PC-9 (cell line): ENCODE measurements at regions not wholly inside any gene's neighbourhood (a gene's known extent, or its start where the extent isn't known, plus 50 kb on each side); places are given as distances from the start of the nearest gene placed in this dataset.

Experiments used
- CTCF ChIP-seq: fragments of 200-600 bp; sonication (generic); conservative IDR thresholded peaks from 2 replicates; pipeline ENCODE4 v1.6.1; 2017; ENCODE audit warnings: mixed run types, antibody characterized with exemption, mild to moderate bottlenecking, moderate library complexity
- EZH2 ChIP-seq: fragments of 200-600 bp; sonication (generic); IDR thresholded peaks from 2 replicates; pipeline ENCODE4 v1.8.0; 2017; ENCODE audit warnings: antibody characterized with exemption, low read depth

GRCh38 chr6:165967810-165968407, 199.7 kb downstream of the TBXT start:
- TF ChIP-seq CTCF (no peak), EZH2 (no peak)
